ENCODE measurements at regions not wholly inside any gene's neighbourhood (a gene's known extent, or its start where the extent isn't known, plus 50 kb on each side); places are given as distances from the start of the nearest gene placed in this dataset.

DNA sequence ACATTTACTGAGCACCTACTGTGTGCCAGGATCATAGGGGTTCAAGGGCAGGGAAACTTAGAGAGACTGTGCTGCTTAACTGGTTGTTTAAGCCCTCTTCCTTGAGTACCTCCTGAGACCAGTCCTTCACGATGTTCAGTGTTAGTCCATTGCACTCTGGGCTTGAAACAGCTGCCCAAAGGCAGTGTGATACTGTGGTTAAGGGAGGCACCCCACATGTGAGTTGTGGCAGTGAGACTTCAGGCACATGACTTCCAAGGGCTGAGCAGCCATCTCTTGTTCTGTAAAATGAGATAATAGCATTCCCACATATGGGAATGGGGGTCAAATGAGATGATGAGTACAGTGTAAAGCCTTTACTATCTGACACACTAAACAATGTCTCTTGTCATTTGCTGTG lies 75.1 kb downstream of the LINGO1 start:
- Histone ChIP-seq H3K36me3 (ENCODE audit: low read depth) (no peaks in the 10 kb centered on the region), H3K4me3 (no peak overlapping the region), H3K9me3 (no peaks in the 10 kb centered on the region), H3K4me1 (ENCODE audit: low read depth) (no peaks in the 10 kb centered on the region)
- intact Hi-C loops (cut with DNase I, micrococcal nuclease), result no loop called here
- ATAC-seq (no peak), DNase-seq (no peak)
- TF ChIP-seq, protein P1, sequence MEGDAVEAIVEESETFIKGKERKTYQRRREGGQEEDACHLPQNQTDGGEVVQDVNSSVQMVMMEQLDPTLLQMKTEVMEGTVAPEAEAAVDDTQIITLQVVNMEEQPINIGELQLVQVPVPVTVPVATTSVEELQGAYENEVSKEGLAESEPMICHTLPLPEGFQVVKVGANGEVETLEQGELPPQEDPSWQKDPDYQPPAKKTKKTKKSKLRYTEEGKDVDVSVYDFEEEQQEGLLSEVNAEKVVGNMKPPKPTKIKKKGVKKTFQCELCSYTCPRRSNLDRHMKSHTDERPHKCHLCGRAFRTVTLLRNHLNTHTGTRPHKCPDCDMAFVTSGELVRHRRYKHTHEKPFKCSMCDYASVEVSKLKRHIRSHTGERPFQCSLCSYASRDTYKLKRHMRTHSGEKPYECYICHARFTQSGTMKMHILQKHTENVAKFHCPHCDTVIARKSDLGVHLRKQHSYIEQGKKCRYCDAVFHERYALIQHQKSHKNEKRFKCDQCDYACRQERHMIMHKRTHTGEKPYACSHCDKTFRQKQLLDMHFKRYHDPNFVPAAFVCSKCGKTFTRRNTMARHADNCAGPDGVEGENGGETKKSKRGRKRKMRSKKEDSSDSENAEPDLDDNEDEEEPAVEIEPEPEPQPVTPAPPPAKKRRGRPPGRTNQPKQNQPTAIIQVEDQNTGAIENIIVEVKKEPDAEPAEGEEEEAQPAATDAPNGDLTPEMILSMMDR (IDR thresholded peaks at IDR 0.05), result no peak

- no peak for ATAC-seq
- no peaks in the 10 kb centered on the region for H3K4me1 ChIP-seq (ENCODE audit: low read depth)
- H3K36me3 ChIP-seq (ENCODE audit: low read depth), result no peaks in the 10 kb centered on the region
- H3K9me3 ChIP-seq, result no peaks in the 10 kb centered on the region
- DNase-seq, result no peak
- H3K4me3 ChIP-seq, result no peak overlapping the region
- intact Hi-C loops (cut with DNase I, micrococcal nuclease), result no loop called here
- TF ChIP-seq, protein P1 (IDR thresholded peaks at IDR 0.05), result no peak
Measured at GRCh38 chr15:77557144-77557543, 75.6 kb downstream of the LINGO1 start.

- ATAC-seq (no peak), DNase-seq (no peak)
- Histone ChIP-seq H3K4me3 (no peak overlapping the region), H3K4me1 (ENCODE audit: low read depth) (no peaks in the 10 kb centered on the region), H3K9me3 (no peaks in the 10 kb centered on the region), H3K36me3 (ENCODE audit: low read depth) (no peaks in the 10 kb centered on the region)
- TF ChIP-seq, protein P1 (IDR thresholded peaks at IDR 0.05), result no peak
- intact Hi-C loops (cut with DNase I, micrococcal nuclease), result no loop called here
Measured at GRCh38 chr15:77556622-77557021, 76.1 kb downstream of the LINGO1 start.

DNA sequence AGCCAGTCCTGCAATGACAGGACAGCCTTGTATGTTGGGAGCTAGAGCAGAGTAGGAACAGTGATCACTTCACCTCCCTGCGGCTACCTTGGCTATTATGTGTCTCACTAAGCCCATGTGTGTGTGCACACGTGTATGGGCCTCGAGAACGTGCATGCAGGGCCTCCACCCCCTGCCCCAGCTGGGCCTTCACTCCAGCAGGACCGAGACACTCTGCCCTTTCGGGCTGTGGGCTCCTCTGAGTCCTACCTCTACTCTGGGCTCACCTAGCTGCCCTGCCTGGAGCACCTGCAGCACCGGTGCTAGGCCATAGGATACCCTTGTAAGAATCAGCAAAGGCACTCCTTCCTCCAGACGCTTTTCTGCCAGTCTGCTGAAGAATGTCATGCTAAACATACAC lies 77.5 kb downstream of the LINGO1 start:
- TF ChIP-seq, protein P1 (IDR thresholded peaks at IDR 0.05), result no peak
- no peak for DNase-seq
- H3K36me3 ChIP-seq (ENCODE audit: low read depth), result no peaks in the 10 kb centered on the region
- H3K9me3 ChIP-seq, result no peaks in the 10 kb centered on the region
- no peak for ATAC-seq
- no peak overlapping the region for H3K4me3 ChIP-seq
- H3K4me1 ChIP-seq (ENCODE audit: low read depth), result no peaks in the 10 kb centered on the region
- intact Hi-C loops (cut with DNase I, micrococcal nuclease), result no loop called here

- Histone ChIP-seq H3K9me3 (no peaks in the 10 kb centered on the region), H3K4me3 (no peak overlapping the region), H3K4me1 (ENCODE audit: low read depth) (no peaks in the 10 kb centered on the region), H3K36me3 (ENCODE audit: low read depth) (no peaks in the 10 kb centered on the region)
- ATAC-seq, result no peak
- TF ChIP-seq, protein P1 (IDR thresholded peaks at IDR 0.05), result no peak
- intact Hi-C loops (cut with DNase I, micrococcal nuclease), result no loop called here
- DNase-seq, result no peak
Measured at GRCh38 chr15:77554306-77555080, 78.2 kb downstream of the LINGO1 start.

Measured in mucosa of descending colon (tissue), 3 donors.